HG02642 (cell line): ENCODE measurements at regions not wholly inside any gene's neighbourhood (a gene's known extent, or its start where the extent isn't known, plus 50 kb on each side); places are given as distances from the start of the nearest gene placed in this dataset.

ENCODE experiments used
- ATAC-seq: cut with Tn5 transposase; IDR thresholded peaks from one replicate; pipeline ENCODE4 v1.9.1; 2021; ENCODE audit warnings: mild to moderate bottlenecking; ENCODE audit not compliant: unreplicated experiment, poor library complexity

DNA sequence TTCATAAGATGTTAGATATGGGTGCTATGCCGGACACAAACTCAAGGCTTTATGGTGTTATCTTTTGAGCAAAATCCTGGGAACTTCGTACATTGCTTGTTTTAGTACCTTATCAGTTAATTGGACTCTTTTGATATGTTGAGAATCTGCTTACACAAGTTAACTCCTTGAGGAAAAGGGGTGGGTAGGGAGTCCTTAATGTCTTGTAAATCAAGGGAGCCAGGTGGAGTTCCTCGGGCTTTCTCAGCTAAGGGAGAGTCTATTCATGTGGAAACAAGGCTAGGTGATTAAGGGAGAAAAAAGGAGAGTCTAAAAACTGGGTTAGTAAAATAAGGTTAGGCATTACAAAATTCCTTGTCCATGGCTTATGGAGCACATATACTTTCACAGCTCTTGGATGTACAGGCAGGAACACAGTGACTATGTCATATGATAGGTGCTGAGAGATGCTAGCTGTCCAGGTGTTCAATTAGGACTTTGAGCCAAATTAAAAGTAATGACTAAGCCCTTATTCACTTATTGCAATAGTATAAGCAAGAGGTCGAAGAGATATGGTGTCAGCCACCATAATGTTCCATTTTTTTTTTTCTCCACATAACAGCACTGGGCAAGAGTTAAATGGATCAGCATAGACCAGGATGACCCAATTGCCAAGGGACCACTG is 59.5 kb upstream of the DYNAP start:
- no peak for ATAC-seq

DNA sequence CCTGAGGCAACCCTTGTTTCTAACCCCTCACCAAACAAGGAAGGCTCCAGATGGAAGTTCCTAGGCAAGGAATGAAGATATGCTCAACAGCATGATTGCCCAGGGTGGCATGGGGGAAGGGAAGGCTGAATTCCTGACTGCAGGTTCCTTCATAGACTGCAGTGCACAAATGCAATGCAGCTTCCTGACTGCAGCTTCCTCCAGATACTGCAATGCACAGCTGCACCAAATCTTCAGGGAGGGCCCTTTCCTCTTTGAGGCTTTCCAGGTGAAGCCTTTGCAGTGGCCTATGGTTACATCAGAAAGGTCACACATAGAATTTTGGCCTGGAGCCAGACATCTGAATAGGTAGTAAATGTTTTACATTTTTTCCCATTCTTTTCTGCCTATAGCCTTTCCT is 58.8 kb upstream of the DYNAP start:
- ATAC-seq: no peak

DNA sequence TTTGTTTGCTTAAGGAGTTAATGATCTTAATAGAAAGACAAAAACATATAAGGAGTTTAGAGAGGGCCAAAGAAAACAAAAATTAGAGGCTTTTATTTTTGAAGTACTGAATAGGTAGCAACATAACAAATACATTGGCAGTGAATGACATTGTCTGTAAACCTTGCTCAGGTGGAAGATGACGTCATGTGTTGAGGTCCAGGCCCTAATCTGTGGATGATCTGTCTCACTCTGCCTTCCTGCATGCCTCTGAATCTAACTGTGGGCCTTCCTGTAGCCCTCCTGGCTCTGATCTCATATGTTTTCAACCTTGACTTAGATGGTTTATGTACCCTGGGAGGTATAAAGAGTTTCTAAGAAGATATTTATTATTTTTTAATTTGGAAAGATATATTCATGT is 58.1 kb upstream of the DYNAP start:
- no peak for ATAC-seq
